DMS79 treated with DMSO at 0.1 percent for 48 hours (cell line): ENCODE measurements at regions not wholly inside any gene's neighbourhood (a gene's known extent, or its start where the extent isn't known, plus 50 kb on each side); places are given as distances from the start of the nearest gene placed in this dataset.

ENCODE experiments used
- DNase-seq: peaks from one replicate; lab custom pipeline; 2025; lab: John Stamatoyannopoulos, UW

- DNase-seq, result no peak
Measured at GRCh38 chr16:81185416-81185815, 53.1 kb upstream of the BCO1 start.

- peak; percentile 46 for DNase-seq
Measured at GRCh38 chr16:81181013-81181720, 57.3 kb upstream of the BCO1 start.

- DNase-seq, result no peak
Measured at GRCh38 chr16:81180578-81180977, 57.9 kb upstream of the BCO1 start.

- DNase-seq, result no peak
Measured at GRCh38 chr16:81179219-81179618, 59.3 kb upstream of the BCO1 start.

GRCh38 chr16:81175325-81175891, 63.1 kb upstream of the BCO1 start:
- no peak for DNase-seq

- no peak for DNase-seq
Measured at GRCh38 chr16:81174644-81175324, 63.7 kb upstream of the BCO1 start.

GRCh38 chr16:81172769-81173658, 65.5 kb upstream of the BCO1 start:
- no peak for DNase-seq

- no peak for DNase-seq
Measured at GRCh38 chr16:81170824-81171223, 67.7 kb upstream of the BCO1 start.

- no peak for DNase-seq
Measured at GRCh38 chr16:81168406-81168805, 70.1 kb upstream of the BCO1 start.

- DNase-seq, result no peak
Measured at GRCh38 chr16:81167851-81168250, 70.6 kb upstream of the BCO1 start.

GRCh38 chr16:81166417-81167300, 70.5 kb upstream of the GCSH start:
- no peak for DNase-seq

GRCh38 chr16:81165411-81166097, 69.4 kb upstream of the GCSH start:
- no peak for DNase-seq

GRCh38 chr16:81164958-81165357, 68.8 kb upstream of the GCSH start:
- no peak for DNase-seq

- no peak for DNase-seq
Measured at GRCh38 chr16:81164481-81164880, 68.3 kb upstream of the GCSH start.

- no peak for DNase-seq
Measured at GRCh38 chr16:81163671-81164070, 67.5 kb upstream of the GCSH start.

- DNase-seq, result no peak
Measured at GRCh38 chr16:81158964-81159363, 62.8 kb upstream of the GCSH start.

- DNase-seq, result no peak
Measured at GRCh38 chr16:81155769-81156168, 59.6 kb upstream of the GCSH start.

- DNase-seq, result no peak
Measured at GRCh38 chr16:81151648-81152310, 55.6 kb upstream of the GCSH start.

GRCh38 chr16:81149614-81150013, 53.4 kb upstream of the GCSH start:
- DNase-seq, result no peak

GRCh38 chr16:81148277-81148676, 52.1 kb upstream of the GCSH start:
- no peak for DNase-seq
